Endothelial cell of umbilical vein (primary cell): ENCODE measurements at regions not wholly inside any gene's neighbourhood (a gene's known extent, or its start where the extent isn't known, plus 50 kb on each side); places are given as distances from the start of the nearest gene placed in this dataset.

Experiments used
- BruUV-seq: library from RNA; stranded (reverse); fragments of 400-500 nt; replicated peaks from 2 replicates; lab custom pipeline; 2021; lab: Mats Ljungman, UMichigan
- CTCF ChIA-PET: fragments of 300-600, 350-600 bp; sonication (Branson Sonifier 250); formaldehyde crosslinking; loops from one replicate; lab custom pipeline; 2021; ENCODE audit warnings: antibody characterized with exemption, inconsistent platforms; lab: Charles Lee
- POLR2A ChIA-PET: fragments of 300-600, 350-600 bp; sonication (Branson Sonifier 250); formaldehyde crosslinking; loops from one replicate; lab custom pipeline; 2021; ENCODE audit warnings: antibody characterized with exemption, inconsistent platforms; lab: Charles Lee
- DNase-seq: peaks from one replicate; pipeline ENCODE4 v3.0.0-alpha.2; 2011; ENCODE audit warnings: low read depth, low spot score
- FAIRE-seq: peaks from 2 replicates; lab custom pipeline; 2011; peaks lifted over from hg19 to GRCh38; lab: Jason Lieb, UNC
- H2AFZ ChIP-seq: 2 replicates; pipeline ENCODE4 v1.6.0; 2012; ENCODE audit warnings: low read depth, low read length, control low read depth, inconsistent platforms
- H3K27ac ChIP-seq: 2 replicates; pipeline ENCODE4 v1.5.1; 2011; ENCODE audit warnings: low read depth, mild to moderate bottlenecking, control low read depth, low read length, moderate library complexity; ENCODE audit not compliant: insufficient read depth
- H3K27me3 ChIP-seq, 2 experiments: 2 replicates each; pipeline versions ENCODE4 v1.6.0 to v1.6.1; 2011; ENCODE audit warnings: low read length in 2 of 2, mixed read lengths in 1 of 2; ENCODE audit not compliant: control insufficient read depth in 2 of 2, insufficient read depth in 2 of 2
- H3K36me3 ChIP-seq, 2 experiments: 2 replicates in 1 of 2; 3 replicates in 1 of 2; pipeline ENCODE4 v1.5.1; 2011; ENCODE audit warnings: low read length in 2 of 2, mild to moderate bottlenecking in 1 of 2, moderate library complexity in 1 of 2; ENCODE audit not compliant: control insufficient read depth in 2 of 2, insufficient read depth in 2 of 2; ENCODE audit errors: extremely low read depth in 1 of 2
- H3K4me1 ChIP-seq: 3 replicates; pipeline ENCODE4 v1.5.1; 2011; ENCODE audit warnings: mild to moderate bottlenecking, low read length; ENCODE audit not compliant: control insufficient read depth, insufficient read depth; ENCODE audit errors: extremely low read depth
- H3K4me2 ChIP-seq: 2 replicates; pipeline ENCODE4 v1.6.1; 2011; ENCODE audit warnings: low read length, control low read depth, mixed read lengths; ENCODE audit not compliant: insufficient read depth
- H3K4me3 ChIP-seq, 3 experiments: fragments of 200-600 bp in 1 of 3; sonication (generic), shearing (Covaris generic) in 1 of 3; replicated peaks in 1 of 3; 2 replicates each; pipeline ENCODE4 v1.5.1; 2011 to 2016; ENCODE audit warnings: control low read depth in 3 of 3, low read length in 3 of 3, mild to moderate bottlenecking in 2 of 3, inconsistent platforms in 1 of 3, low read depth in 1 of 3, moderate library complexity in 1 of 3; ENCODE audit not compliant: insufficient read depth in 1 of 3
- H3K79me2 ChIP-seq: 2 replicates; pipeline ENCODE4 v1.6.0; 2012; ENCODE audit warnings: low read length, inconsistent platforms; ENCODE audit not compliant: control insufficient read depth, insufficient read depth
- H3K9ac ChIP-seq: replicated peaks from 2 replicates; pipeline ENCODE3; 2011; ENCODE audit warnings: low read length, control low read depth; ENCODE audit not compliant: insufficient read depth; ENCODE audit errors: extremely low read depth
- H3K9me1 ChIP-seq: replicated peaks from 3 replicates; pipeline ENCODE4 v1.6.0; 2011; ENCODE audit warnings: mild to moderate bottlenecking, low read length; ENCODE audit not compliant: control insufficient read depth, insufficient read depth; ENCODE audit errors: extremely low read depth
- H3K9me3 ChIP-seq: replicated peaks from 2 replicates; pipeline ENCODE4 v1.5.1; 2012; ENCODE audit warnings: low read length, inconsistent platforms; ENCODE audit not compliant: control insufficient read depth, insufficient read depth
- H4K20me1 ChIP-seq: replicated peaks from 2 replicates; pipeline ENCODE3; 2011; ENCODE audit warnings: mild to moderate bottlenecking, low read length; ENCODE audit not compliant: control insufficient read depth, insufficient read depth; ENCODE audit errors: extremely low read depth
- EZH2 ChIP-seq: IDR thresholded peaks from 2 replicates; pipeline ENCODE4 v1.6.1; 2012; ENCODE audit warnings: borderline replicate concordance, low read depth, mild to moderate bottlenecking, moderate library complexity, low read length, inconsistent platforms; ENCODE audit not compliant: severe bottlenecking
- FOS ChIP-seq: IDR thresholded peaks from 2 replicates; pipeline ENCODE4 v1.6.1; 2011; ENCODE audit warnings: mild to moderate bottlenecking, low read length, moderate library complexity, borderline replicate concordance; ENCODE audit not compliant: insufficient read depth
- GATA2 ChIP-seq: IDR thresholded peaks from 2 replicates; pipeline ENCODE4 v1.7.0; 2011; ENCODE audit warnings: low read depth, mild to moderate bottlenecking, moderate library complexity, mixed read lengths, low read length; ENCODE audit not compliant: insufficient read length, insufficient read depth
- JUN ChIP-seq: IDR thresholded peaks from 2 replicates; pipeline ENCODE4 v1.6.1; 2011; ENCODE audit warnings: borderline replicate concordance, low read depth; ENCODE audit not compliant: insufficient read length, insufficient read depth
- MYC ChIP-seq: IDR thresholded peaks from one replicate; pipeline ENCODE4 v1.6.1; 2011; ENCODE audit warnings: mild to moderate bottlenecking, low read depth, low read length
- POLR2A ChIP-seq: IDR thresholded peaks from 2 replicates; pipeline ENCODE4 v1.6.1; 2012; ENCODE audit warnings: low read depth, mild to moderate bottlenecking, control low read depth, low read length
- POLR2AphosphoS5 ChIP-seq: IDR thresholded peaks from 2 replicates; pipeline ENCODE4 v1.6.1; 2012; ENCODE audit warnings: low read depth, mild to moderate bottlenecking, control low read depth, low read length, moderate library complexity; ENCODE audit not compliant: insufficient read depth
- dilution Hi-C: fragments of 300-500 bp; cut with MboI; formaldehyde crosslinking; loops from one replicate; pipeline ENCODE4 v1.15.0; 2019; ENCODE audit warnings: low sequenced_read_pairs; ENCODE audit not compliant: extremely low pct_ligation_motif_present
- intact Hi-C: fragments of 100-400 bp; cut with micrococcal nuclease; formaldehyde crosslinking; loops from one replicate; pipeline ENCODE4 v1.10.0; 2022
- TF ChIP-seq, protein P1 (sequence below), 2 donors: IDR thresholded peaks; 1 replicate in 1 of 2; 2 replicates in 1 of 2; pipeline ENCODE4 v1.5.1; 2011; ENCODE audit warnings: low read length in 2 of 2, mild to moderate bottlenecking in 2 of 2, moderate library complexity in 2 of 2, control low read depth in 1 of 2, inconsistent platforms in 1 of 2, low read depth in 1 of 2; ENCODE audit not compliant: insufficient read depth in 1 of 2; ENCODE audit errors: extremely low read depth in 1 of 2

DNA sequence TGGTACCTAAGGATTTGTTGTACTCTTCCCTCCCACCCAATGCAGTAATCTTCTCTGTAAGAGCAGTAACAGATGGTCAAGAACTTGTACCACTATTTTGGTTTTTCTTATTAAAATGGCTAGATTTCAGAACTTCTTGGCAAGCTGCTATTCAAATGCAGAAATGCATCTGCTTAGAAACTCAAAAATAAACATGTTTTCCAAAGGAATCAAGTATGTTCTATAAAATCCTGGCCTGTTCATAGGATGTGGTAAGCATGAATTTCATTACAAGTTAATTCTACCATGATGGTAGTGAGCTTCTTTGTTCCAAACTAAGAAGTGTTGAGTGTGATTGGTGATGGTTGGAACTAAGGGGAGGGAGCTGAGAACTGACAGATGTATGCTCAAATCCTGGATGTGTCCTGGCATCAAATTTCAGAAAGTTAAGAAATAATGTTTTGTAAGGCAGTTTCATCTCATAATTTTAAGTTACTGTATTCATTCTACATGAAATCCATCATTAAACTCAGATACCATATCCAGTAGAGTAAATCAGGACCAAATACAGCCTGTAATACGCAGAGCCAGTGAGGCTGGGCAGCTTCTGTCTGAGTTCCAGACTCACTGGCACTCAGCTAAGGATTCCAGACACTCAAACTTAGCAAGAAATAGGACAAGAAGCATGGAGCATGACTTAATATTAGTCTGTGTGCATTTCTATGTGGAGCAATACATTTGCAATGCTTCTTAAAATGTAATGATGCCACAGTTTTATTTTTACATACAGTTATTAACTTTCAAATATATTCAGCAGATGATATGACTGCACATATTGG is 119.6 kb downstream of the TES start:
- Histone ChIP-seq H3K36me3 (peaks cover 0 to 3% of the 10 kb centered on the region in 2 experiments), H3K9me1 (no peaks in the 10 kb centered on the region), H3K9me3 (no peaks in the 10 kb centered on the region), H2AFZ (no peak overlapping the region), H3K27ac (no peak overlapping the region), H4K20me1 (no peaks in the 10 kb centered on the region), H3K4me2 (no peak overlapping the region), H3K79me2 (peaks cover 26% of the 10 kb centered on the region), H3K9ac (no peak overlapping the region), H3K4me3 (no peak overlapping the region), H3K4me1 (peaks cover 26% of the 10 kb centered on the region), H3K27me3 (no peaks in the 10 kb centered on the region)
- intact Hi-C loops (no loop called here), dilution Hi-C loops (loop anchor here (25.0 kb wide), 1 partner anchor 182 kb away; no protein-coding TSS in a partner anchor)
- POLR2A ChIA-PET = interaction anchor here (0.6 kb wide), 1 partner anchor 96 kb away, joined by 3 read pairs; no protein-coding TSS in a partner anchor
- BruUV-seq = no TSS peak
- CTCF ChIA-PET = interaction anchor here (1.3 to 4.8 kb wide), 3 partner anchors 11 to 58 kb away, joined by 5 to 28 read pairs (median 5); no protein-coding TSS in a partner anchor
- DNase-seq (no peak), FAIRE-seq (no peak)
- TF ChIP-seq EZH2 (no peak), GATA2 (no peak), POLR2AphosphoS5 (no peak), POLR2A (no peak), MYC (no peak), FOS (no peak), JUN (no peak)
- TF ChIP-seq, protein P1, sequence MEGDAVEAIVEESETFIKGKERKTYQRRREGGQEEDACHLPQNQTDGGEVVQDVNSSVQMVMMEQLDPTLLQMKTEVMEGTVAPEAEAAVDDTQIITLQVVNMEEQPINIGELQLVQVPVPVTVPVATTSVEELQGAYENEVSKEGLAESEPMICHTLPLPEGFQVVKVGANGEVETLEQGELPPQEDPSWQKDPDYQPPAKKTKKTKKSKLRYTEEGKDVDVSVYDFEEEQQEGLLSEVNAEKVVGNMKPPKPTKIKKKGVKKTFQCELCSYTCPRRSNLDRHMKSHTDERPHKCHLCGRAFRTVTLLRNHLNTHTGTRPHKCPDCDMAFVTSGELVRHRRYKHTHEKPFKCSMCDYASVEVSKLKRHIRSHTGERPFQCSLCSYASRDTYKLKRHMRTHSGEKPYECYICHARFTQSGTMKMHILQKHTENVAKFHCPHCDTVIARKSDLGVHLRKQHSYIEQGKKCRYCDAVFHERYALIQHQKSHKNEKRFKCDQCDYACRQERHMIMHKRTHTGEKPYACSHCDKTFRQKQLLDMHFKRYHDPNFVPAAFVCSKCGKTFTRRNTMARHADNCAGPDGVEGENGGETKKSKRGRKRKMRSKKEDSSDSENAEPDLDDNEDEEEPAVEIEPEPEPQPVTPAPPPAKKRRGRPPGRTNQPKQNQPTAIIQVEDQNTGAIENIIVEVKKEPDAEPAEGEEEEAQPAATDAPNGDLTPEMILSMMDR (IDR thresholded peaks at IDR 0.05; ENCODE audit: extremely low read depth in 1 of 2, insufficient read depth in 1 of 2, low read depth in 1 of 2, low read length in 2 of 2) = no peak
